ENCODE measurements at regions not wholly inside any gene's neighbourhood (a gene's known extent, or its start where the extent isn't known, plus 50 kb on each side); places are given as distances from the start of the nearest gene placed in this dataset.

DNA sequence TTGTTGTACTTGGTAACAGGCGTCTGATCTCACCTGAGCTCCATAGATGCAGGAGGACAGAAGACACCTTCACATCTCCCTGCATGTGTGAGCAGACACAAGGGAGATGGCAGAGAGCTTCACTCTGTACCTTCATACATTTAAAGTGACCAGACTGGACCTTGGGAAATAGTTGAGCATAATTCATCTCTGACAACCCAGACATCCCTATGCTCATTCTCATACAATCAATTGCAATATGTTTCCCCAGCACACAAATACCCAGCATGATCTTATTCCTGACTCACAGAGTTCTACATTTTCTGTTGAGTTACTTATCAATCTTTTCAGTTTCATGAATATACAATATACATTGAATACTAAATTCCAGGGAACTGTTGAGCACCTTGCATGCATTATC, 488.2 kb upstream of the API5 start:
- TF ChIP-seq, protein P1, sequence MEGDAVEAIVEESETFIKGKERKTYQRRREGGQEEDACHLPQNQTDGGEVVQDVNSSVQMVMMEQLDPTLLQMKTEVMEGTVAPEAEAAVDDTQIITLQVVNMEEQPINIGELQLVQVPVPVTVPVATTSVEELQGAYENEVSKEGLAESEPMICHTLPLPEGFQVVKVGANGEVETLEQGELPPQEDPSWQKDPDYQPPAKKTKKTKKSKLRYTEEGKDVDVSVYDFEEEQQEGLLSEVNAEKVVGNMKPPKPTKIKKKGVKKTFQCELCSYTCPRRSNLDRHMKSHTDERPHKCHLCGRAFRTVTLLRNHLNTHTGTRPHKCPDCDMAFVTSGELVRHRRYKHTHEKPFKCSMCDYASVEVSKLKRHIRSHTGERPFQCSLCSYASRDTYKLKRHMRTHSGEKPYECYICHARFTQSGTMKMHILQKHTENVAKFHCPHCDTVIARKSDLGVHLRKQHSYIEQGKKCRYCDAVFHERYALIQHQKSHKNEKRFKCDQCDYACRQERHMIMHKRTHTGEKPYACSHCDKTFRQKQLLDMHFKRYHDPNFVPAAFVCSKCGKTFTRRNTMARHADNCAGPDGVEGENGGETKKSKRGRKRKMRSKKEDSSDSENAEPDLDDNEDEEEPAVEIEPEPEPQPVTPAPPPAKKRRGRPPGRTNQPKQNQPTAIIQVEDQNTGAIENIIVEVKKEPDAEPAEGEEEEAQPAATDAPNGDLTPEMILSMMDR (IDR thresholded peaks at IDR 0.05; ENCODE audit: control insufficient read depth, insufficient read depth, low read depth, low read length, missing control alignments): no peak
- no peak for DNase-seq (ENCODE audit: low read depth)

DNA sequence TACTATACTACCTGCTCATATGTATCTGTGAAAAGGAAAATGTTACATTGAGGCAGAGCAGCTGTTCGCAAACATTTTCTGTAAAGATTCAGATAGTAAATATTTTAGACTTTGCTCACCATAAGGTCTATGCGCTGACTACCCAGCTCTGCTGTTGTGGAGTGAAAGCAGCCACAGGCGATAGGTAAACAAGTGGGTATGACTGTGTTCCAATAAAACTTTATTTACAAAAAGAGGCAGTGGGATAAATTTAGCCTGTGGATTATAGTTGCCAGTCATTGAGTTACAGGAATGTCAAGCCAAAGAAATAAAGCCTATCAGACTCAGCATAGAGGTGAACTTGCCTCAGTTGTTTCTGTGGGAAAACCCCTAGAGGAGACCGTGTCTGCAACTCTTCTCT, 487.7 kb upstream of the API5 start:
- no peak for DNase-seq (ENCODE audit: low read depth)
- TF ChIP-seq, protein P1 (IDR thresholded peaks at IDR 0.05; ENCODE audit: control insufficient read depth, insufficient read depth, low read depth, low read length, missing control alignments): no peak
- no peak overlapping the region for H3K4me3 ChIP-seq (ENCODE audit: control insufficient read depth, low read depth, low read length)

More for the DNA sequence above, 488.2 kb upstream of the API5 start:
- H3K4me3 ChIP-seq (ENCODE audit: control insufficient read depth, low read depth, low read length): no peak overlapping the region

DNA sequence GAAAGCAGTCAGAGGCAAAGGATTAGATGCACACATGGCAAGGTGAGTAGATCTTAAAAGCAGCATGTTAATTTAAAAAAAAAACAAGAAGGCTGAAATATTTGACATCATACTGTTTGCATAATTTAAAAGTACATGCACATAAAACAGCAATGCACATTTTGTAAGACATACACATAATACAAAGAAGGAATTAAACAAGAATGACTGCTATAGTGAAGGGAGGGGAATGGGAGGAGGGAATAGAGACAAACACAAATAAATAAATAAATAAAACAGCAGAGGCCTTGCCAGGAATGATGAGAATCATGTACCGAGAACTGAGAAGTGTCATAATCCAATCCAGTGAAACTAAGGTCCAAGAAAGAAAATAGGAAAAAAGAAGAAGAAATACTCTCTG, 486.2 kb upstream of the API5 start:
- H3K4me3 ChIP-seq (ENCODE audit: control insufficient read depth, low read depth, low read length): no peak overlapping the region
- no peak for DNase-seq (ENCODE audit: low read depth)
- TF ChIP-seq, protein P1 (IDR thresholded peaks at IDR 0.05; ENCODE audit: control insufficient read depth, insufficient read depth, low read depth, low read length, missing control alignments): no peak

DNA sequence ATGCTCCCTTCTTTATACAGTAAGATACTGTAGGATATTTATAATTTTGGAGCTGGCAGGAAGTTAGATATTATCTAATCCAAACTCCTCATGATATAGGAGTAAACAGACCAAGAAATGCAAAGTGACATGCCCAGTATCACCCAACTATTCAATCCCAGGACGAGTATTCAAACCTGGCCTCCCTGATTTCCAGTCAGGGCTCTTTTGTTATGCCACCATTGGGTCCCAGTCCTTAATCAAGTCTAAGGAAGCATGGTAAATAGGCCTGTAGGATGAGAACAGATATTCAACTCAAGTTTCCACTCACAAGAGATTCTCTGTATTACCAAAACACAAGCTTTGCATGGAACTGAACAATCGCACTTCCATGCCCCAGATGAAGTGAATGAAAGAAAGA, 484.0 kb upstream of the API5 start:
- no peak for DNase-seq (ENCODE audit: low read depth)
- TF ChIP-seq, protein P1 (IDR thresholded peaks at IDR 0.05; ENCODE audit: control insufficient read depth, insufficient read depth, low read depth, low read length, missing control alignments): no peak
- H3K4me3 ChIP-seq (ENCODE audit: control insufficient read depth, low read depth, low read length): no peak overlapping the region

DNA sequence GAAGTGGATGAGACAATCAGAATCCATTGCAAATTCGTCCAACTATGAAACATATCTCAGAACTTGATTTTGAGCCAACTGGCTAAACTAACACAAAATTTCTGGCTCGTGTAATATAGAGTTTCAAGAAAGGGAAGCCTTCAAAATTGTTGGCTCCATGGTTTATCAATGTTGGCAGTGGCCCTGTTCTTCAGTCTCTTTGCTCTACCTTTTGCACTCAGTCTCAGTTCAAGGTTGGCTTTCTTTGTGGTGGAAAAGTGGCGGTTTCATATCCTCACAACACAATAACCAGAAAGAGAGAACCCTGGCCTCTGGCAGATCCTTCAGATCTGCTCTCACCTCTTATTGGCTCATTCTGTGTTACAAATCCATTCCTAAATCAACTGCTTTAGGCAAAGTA, 473.8 kb upstream of the API5 start:
- no peak overlapping the region for H3K4me3 ChIP-seq (ENCODE audit: control insufficient read depth, low read depth, low read length)
- DNase-seq (ENCODE audit: low read depth): no peak
- TF ChIP-seq, protein P1 (IDR thresholded peaks at IDR 0.05; ENCODE audit: control insufficient read depth, insufficient read depth, low read depth, low read length, missing control alignments): no peak

DNA sequence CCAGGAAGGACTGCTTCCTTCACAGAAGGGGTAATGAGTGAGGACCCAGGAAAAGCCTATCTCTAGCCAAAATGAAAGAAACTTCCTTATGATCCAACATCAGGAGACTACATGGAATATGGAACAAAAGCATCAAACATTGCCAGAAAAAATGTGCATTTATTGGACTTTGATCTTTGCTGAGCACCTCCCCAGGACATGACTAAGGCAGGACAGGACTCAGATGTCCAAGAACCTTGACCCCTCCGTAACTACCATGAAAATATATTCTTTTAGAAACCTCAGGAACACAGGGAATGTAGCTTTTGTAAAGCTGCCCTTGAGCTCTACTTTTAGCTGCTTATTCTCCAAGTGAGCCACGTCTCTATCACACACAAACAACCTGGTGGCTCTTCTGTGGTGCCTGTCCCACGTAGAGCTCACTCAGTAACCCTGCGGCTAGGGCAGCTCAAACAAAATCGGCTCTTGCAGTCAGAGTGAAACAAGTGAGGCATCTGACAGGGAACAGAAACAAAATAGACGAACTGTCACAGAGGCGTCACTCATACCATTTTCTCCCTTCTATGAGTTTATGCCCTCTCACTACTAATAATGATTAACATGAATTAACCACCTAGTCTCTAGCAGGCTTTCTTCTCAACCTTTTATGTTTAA, 471.5 kb upstream of the API5 start:
- TF ChIP-seq, protein P1 (IDR thresholded peaks at IDR 0.05; ENCODE audit: control insufficient read depth, insufficient read depth, low read depth, low read length, missing control alignments): no peak
- no peak for DNase-seq (ENCODE audit: low read depth)
- H3K4me3 ChIP-seq (ENCODE audit: control insufficient read depth, low read depth, low read length): no peak overlapping the region

Data from AG09309 (cell line).